Sciatic nerve (tissue), 2 donors: ENCODE measurements at regions not wholly inside any gene's neighbourhood (a gene's known extent, or its start where the extent isn't known, plus 50 kb on each side); places are given as distances from the start of the nearest gene placed in this dataset.

ENCODE experiments used
- ATAC-seq: fragments of 200-7000 bp; cut with Tn5 transposase; one replicate; pipeline ENCODE4 v1.9.1; 2020; ENCODE audit warnings: mild to moderate bottlenecking, moderate library complexity
- DNase-seq: peaks from one replicate; pipeline ENCODE4 v3.0.0-alpha.2; 2020; ENCODE audit warnings: low spot score
- intact Hi-C: fragments of 100-400 bp; cut with DNase I; formaldehyde crosslinking; loops from one replicate; pipeline ENCODE4 v1.14.2; 2022
- donor health status: DM: no; HTN: no; CAD: no.
- donor health status: DM: no; HTN: no; CAD: no.

DNA sequence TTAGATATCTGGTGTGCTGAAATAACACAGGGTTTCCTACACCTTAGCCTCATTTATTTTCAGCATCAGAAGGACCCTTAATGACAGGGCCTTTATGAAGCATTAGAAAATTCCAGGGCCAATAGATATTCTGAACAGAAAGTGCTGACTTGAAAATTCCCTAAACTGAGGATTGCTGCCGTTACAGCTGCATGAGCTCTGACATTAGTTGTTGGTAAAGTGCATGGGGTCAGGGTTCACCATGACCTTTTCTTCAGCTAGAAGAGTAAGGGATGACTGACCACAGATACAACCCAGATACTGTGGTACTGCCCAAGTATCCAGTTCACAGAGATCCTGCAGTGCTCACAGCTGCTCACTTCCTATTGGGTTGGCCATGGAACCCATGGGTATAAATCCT, 181.7 kb upstream of the SLC25A13 start:
- no peak for ATAC-seq
- no peak for DNase-seq
- intact Hi-C loops = no loop called here

DNA sequence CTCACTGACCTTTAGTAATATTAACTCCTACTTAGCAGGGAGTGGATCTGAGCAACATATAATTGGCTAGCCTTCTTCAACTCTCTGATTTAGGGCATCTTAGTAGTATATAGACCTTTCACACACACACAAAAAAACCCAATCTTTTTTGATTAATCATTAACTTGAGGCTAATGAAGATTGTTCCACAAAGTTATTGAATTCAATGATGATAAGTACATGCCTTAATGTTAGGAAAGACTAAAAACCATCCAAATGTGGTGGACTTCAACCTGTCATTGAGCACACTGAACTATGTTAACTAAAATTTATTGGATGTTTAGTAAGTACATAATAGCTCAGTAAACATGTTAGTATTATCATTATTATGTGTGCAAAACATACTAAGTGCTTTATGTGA, 179.4 kb upstream of the SLC25A13 start:
- no peak for DNase-seq
- intact Hi-C loops = no loop called here
- no peak for ATAC-seq

DNA sequence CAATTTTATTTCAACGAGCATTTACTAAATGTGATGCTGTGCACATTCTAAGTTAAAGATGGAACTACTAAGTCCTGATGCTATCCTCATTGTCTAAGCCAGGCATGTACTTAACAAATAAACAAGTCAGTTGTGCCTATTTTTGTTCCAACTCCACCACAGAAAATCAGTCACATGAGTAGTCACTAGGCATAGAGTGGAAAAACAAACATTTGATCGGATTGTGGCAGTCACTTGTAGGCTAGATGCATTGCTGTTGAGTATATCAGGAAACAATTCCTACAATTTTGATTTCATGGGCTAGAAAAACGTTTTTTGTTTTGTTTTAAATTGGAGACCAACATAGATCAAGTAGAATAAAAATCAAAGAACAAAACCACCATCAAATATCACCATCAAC, 177.6 kb upstream of the SLC25A13 start:
- DNase-seq (no peak), ATAC-seq (no peak)
- intact Hi-C loops = no loop called here

DNA sequence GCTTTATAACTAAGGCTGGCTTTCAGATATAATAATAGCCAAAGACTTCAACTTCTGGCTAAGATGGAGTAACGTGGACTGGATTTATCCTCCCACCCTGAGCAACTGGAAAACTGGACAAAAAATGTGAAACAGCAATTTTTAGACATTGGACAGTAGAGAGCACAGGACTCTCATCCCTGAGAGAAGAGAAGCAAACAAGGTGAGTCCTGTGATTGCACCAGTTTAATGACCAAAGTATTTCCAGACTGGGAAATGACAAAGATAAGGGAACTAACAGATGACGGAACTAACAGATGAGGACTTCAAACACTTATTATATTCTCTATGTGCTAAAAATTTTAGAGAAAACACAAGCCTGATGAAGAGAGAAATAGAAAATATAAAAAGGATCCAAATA, 175.7 kb upstream of the SLC25A13 start:
- ATAC-seq (no peak), DNase-seq (no peak)
- intact Hi-C loops = no loop called here

DNA sequence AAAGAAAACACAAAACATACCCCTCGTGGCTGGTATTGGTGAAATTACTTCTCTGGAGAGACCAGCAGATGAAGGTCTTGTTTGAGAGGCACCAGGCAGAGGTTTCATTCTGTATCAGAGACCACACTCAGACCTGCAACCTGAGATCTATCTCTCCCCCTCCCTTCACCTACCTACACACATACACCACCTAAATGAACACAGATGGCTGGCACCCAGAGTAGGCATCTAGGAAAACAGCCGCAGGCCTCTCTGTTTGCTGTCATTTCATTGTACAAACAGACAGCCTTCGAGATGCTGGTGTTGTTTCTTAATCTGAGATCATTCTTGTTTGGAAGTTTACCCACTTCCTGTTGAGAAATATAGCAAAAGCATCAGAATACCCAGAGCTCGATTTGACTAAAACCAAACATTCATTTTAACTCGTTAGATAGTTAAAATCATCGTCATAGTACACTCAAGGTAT, 173.9 kb upstream of the SLC25A13 start:
- DNase-seq (no peak), ATAC-seq (no peak)
- intact Hi-C loops = no loop called here

DNA sequence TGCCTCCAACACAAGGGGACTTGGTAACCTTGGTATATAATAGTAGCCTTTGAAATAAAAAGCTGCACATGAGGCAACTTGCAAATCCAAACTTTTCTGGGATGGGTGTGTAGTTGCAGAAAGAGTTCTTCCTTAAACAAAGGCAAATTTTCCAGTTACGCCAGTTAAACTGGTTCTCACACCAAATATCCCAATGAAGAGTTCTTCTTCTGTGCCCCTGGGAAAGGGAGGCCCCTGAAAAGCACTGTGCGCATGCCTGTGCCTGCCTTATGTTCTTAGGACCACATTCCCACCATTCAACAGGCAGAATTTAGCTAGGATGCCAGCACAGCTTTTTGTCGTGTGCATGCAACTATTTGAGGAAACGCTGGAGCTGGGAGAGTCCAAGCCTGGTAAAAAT, 164.8 kb upstream of the SLC25A13 start:
- no peak for DNase-seq
- ATAC-seq = no peak
- intact Hi-C loops = no loop called here

DNA sequence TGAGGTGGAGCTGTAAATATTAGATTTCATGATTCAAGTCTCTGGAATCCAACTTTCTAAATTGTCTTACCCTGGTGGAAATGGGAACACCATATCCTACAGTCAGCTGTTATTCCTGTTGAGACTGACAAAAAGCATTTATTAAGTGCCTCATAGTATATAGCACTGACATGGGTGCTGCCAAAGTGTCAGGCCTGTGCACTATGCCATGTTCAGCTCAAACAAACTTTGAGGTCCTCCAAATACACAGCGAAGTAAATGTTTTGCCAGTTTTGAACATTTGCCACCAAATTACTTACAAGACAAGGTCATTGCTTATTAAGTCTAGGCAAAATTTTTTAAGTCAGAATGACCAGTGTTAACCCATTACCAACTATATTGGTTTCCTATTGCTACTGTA, 162.9 kb upstream of the SLC25A13 start:
- DNase-seq (no peak), ATAC-seq (no peak)
- intact Hi-C loops = no loop called here

DNA sequence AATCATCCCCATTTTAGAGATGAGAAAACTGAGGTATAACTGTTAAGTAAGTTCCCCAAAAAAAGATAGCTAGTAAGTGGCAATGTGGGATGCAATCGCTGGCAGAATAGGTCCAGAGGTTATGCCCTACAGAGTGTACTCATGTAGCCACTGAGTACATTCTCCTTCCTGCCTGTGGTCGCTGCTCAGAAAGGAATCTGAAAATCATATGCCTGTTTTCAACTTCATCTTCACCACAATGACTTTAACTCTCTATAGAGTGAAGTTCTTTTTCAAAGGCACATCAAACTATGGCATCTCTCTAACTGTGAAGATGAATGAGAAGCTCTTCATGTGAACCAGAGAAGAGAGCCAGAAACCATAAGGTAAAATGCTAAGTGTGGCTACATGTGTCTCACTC, 162.2 kb upstream of the SLC25A13 start:
- ATAC-seq = no peak
- intact Hi-C loops = no loop called here

DNA sequence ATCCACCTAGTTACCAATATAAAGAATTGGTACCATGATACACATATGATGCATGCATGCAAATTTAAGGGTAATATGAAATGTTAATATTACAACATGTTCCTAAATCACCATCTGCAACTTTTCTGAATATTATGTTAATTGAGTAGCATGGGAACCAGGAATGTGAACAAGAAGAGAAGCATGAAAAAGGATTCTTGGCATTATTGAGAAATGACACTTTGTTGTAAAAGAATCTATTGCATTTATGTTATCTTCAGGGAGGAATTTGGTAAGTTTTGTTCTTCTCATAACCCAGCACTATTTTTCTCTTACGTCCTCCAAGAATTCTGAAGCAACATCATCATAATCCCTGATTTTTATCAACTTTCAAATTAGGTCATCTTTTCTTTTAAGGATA, 159.9 kb upstream of the SLC25A13 start:
- intact Hi-C loops = no loop called here
- DNase-seq (no peak), ATAC-seq (no peak)

More for the DNA sequence above, 162.2 kb upstream of the SLC25A13 start:
- DNase-seq = no peak

DNA sequence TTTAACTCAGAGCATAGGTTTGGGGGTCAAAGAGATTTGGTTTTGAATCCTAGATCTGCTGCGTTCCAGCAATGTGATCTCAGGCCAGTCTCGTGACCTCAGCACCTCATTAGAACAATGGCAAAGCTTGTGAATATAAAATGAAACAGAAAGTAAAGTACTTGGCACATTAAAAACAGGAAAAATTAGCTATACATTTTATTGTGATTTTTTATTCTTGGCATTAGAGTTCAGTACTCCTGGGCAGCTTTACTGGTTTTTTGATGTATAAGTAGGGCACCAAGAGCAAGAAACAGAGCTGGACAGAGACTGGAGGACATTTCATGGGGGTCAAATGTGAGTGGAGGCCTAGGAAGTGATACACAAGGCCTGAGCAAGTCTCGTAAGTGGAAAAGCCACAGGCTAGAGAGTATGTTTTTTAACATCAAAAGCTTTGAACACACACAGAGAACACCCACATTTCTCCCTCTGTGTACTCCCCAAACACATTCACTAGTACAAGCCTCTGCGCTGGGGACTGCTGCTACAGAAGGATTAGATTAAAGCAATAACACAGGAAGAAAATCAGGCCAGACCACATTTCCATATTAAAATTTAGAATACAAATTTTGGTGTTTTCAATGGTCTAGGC, 157.2 kb upstream of the SLC25A13 start:
- DNase-seq (no peak), ATAC-seq (peak; percentile 52)
- intact Hi-C loops = no loop called here

DNA sequence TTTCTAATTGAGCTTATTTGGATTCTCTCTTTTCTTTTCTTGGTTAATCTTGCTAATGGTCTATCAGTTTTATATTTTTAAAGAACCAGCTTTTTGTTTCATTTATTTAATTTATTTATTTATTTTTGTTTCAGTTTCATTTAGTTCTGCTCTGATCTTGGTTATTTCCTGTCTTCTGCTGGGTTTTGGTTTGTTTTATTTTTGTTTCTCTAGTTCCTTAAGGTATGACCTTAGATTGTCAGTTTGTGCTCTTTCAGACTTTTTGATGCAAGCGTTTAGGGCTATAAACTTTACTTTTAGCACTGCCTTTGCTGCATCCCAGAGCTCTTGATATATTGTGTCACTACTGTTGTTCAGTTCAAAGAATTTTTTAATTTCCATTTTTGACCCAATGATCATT, 149.7 kb upstream of the SLC25A13 start:
- ATAC-seq (no peak), DNase-seq (no peak)
- intact Hi-C loops = no loop called here

DNA sequence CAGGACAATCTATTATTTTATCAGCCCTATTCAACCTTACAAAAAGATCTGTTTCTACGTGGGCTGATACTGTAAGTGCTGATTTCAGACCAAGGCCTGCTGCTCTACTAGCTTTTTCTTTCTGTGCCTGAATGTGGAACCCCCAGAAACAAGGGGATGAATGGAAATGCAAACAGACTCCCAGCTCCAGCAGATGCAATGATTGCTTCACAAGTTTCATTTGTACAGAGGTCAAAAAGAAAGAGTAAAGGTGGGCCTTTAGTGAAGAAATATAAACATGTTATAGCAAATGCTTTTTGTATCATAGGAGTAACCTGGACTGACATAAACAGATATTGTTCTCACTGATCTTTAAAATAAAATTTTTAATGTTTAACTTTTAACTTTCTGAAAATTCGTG, 130.2 kb upstream of the SLC25A13 start:
- intact Hi-C loops = no loop called here
- ATAC-seq (no peak), DNase-seq (no peak)

DNA sequence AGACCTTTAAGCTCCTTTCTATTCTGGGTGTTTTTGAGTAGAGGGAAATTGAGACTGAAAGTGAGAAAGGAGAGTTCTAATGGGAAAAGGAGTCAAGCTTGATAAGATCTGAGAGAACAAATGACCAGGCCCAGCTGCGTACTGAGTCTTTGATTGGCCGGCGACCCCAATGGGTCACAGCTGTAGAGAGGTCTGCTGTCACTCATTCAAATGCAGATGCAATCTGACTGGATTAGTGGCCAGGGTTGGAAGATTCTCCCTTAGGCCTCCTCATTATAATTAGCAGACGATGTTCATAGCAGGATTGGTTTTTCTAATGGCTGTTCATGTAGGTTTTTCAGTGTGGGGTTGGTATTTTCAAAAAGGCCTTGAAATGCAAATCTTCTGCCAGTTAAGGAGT, 127.2 kb upstream of the SLC25A13 start:
- DNase-seq (no peak), ATAC-seq (no peak)
- intact Hi-C loops = no loop called here

DNA sequence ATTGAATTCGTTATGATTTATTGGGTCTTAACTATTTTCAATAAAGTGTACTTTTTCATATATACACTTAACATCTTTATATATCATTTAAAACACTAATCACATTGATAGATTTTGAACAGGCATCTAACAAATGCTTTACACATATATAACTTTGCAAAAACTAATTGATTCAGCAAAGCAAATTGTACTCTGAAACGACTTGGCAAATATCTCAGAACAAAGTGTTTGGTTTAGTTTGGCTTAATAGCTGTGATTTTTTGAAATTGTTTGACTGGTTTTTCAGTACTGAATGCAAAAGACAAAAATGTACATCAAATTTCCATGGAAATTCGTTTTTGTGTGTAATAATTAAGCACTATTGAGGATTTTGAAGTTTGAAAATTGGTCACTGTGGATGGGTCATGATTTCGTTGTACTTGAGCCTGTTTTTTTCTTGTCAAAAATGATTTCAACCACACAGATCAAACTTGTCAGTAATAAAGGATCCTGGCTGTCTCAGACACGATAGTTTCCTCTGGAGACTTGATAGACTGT, 125.3 kb upstream of the SLC25A13 start:
- ATAC-seq = no peak
- no peak for DNase-seq
- intact Hi-C loops = no loop called here

DNA sequence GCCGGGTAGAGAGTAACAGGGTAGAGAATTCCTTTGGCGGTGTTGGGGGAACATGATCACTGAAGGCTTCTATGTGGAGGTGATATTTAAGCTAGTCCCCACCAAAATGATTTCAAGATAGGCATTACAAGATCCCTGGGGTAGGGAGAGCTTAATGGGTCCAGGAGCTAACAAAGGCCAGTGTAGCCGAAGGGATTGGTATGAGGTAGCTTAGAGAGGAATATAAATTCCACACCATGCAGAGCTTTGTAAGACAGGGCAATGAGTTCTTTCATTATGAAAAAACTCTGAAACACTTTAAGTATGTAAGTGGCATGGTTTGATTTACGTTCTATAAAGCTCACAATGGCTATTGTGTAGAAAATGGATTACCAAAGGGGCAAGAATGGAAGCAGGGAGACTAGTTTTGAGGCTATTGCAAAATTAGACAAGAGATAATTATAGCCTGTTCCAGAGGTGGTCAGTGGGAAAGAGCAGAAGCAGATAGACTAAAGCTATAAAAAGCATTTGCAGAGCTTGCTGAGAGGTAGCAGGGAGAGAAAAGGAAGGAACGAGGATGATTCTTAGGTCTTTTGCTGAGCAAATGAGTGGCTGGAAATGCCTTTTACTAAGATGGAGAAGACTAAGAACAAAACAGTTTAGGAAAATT, 119.7 kb upstream of the SLC25A13 start:
- intact Hi-C loops = no loop called here
- ATAC-seq (no peak), DNase-seq (no peak)

DNA sequence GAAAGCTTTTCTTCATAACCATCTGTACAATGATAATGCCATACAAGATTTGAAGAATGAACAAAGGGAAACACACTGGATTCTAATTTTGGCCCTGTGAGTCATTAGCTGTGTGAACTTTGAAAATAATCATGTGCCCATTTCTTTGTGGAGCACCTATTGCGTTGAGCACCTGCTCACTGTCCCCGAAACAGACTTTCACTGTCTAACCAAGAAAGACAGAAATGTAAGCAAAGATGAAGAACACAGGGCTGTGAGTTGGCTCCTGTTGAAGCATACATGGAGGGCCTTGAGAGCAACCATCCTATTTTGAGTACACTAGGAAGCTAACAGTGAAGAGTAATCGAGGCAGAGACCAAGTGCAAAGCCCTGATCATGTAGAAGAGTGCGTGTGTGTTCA, 118.4 kb upstream of the SLC25A13 start:
- no peak for ATAC-seq
- intact Hi-C loops = no loop called here
- no peak for DNase-seq

DNA sequence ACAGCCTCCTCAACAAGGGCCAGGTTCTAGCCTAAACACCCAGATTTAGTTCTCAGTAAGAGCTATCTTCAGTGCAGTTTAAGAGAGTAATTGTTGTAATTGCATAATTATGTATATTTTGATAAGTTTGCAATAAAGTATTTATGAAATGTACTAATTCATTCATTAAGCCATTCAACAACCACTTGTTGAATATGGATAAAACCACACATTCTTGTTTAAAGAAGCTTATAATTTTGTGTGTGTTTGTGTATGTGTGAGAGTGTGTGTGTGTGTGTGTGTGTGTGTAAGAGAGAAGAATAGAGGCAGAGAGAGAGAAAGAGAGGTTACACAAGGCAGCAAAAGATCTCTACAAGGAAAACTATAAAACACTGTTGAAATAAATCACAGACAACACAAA, 115.0 kb upstream of the SLC25A13 start:
- ATAC-seq (no peak), DNase-seq (no peak)
- intact Hi-C loops = no loop called here

DNA sequence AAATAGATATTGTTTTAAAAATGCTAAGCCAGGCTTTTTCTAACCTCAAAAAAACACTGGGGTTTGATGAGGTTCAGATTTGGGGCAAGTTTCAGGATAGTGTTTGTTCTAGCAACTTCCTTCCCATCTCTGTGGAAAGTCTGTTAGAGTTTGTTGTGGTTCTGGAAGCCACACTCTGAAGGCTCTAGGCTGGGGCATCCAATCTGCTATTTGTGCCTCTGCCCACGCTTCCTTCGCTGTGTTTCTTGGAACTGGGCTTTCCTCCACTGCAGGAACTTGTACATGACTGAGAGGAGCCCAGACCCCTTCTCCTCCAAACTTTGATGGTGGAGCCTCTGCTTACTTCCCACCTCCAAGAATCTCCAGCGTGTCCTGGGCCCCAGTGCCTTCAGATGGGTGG, 108.5 kb upstream of the SLC25A13 start:
- DNase-seq (no peak), ATAC-seq (no peak)
- intact Hi-C loops = no loop called here

DNA sequence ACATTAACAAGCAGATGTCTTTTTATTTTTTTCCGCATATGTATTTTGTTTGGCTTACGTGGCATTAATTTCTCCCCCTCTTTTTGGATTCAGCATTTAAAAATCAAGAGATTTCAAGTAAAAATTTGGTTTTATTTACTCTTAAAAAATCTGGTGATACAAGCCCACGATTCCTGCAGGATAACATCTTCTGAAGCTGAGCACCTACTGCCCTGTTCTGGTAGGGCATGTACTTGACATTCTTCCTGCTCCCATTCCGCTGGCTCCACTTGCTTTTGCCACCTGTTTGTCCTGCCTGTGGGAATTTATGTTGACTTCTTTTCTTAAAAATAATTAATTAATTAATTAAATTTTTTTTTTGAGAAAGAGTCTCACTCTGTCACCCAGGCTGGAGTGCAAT, 105.2 kb upstream of the SLC25A13 start:
- DNase-seq (no peak), ATAC-seq (no peak)
- intact Hi-C loops = no loop called here

DNA sequence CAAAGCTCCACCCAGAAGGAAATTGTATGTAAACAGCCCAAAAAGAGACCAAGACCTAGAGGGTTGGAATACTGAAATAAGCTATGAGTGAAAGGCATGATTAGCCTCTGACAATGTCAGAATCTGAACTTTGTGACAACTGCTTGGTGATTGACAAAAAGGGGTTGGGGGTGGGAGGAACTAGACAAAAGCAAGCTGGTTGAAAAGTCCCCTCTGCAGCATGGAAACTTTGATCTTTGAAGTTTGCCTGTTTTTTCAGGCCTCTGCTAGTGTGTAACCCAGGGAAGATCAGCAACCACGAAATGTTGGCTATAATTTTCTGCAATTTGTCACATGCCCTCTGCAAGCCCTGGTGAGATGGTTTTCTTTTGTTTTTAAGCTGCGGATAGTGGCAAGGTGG, 104.8 kb upstream of the SLC25A13 start:
- no peak for ATAC-seq
- DNase-seq = no peak
- intact Hi-C loops = no loop called here

DNA sequence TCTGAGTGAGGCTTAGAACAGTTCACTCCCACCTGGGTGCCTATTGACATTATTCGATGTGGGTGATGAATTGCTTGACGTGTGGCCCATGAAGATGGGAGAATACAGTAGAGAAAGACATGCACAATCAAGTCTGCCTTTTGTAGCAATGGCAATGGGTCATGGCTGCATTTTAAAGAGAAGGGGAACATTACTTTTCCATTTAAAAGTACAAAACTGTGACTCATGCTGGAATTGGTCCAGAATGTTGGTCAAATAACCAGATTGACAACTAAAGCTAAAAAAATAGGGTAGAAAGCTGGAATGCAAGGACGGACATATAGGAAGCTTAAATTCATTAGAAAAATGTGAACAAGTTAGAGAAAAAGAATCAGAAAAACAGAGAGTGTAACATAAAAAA, 104.1 kb upstream of the SLC25A13 start:
- ATAC-seq = no peak
- DNase-seq = no peak
- intact Hi-C loops = no loop called here
